Activated naive CD4-positive, alpha-beta T cell (primary cell): ENCODE measurements at regions not wholly inside any gene's neighbourhood (a gene's known extent, or its start where the extent isn't known, plus 50 kb on each side); places are given as distances from the start of the nearest gene placed in this dataset.

Experiments
- DNase-seq, 4 experiments: peaks; one replicate each; lab custom pipeline; 2025; lab: John Stamatoyannopoulos, UW

- no peak for DNase-seq
Observed at GRCh38 chr15:67003586-67003985, 61.8 kb upstream of the SMAD3 start.

- DNase-seq, result no peak
Observed at GRCh38 chr15:67004142-67004541, 61.3 kb upstream of the SMAD3 start.

- no peak for DNase-seq
Observed at GRCh38 chr15:67005294-67005996, 60.0 kb upstream of the SMAD3 start.

- DNase-seq, result no peak
Observed at GRCh38 chr15:67006083-67007065, 59.0 kb upstream of the SMAD3 start.

- no peak for DNase-seq
Observed at GRCh38 chr15:67009576-67010569, 55.5 kb upstream of the SMAD3 start.

- no peak for DNase-seq
Observed at GRCh38 chr15:67010898-67011616, 54.3 kb upstream of the SMAD3 start.

GRCh38 chr15:67011617-67012005, 53.8 kb upstream of the SMAD3 start:
- no peak for DNase-seq

GRCh38 chr15:67013696-67014095, 51.7 kb upstream of the SMAD3 start:
- no peak for DNase-seq
